HG03457 (cell line): ENCODE measurements at regions not wholly inside any gene's neighbourhood (a gene's known extent, or its start where the extent isn't known, plus 50 kb on each side); places are given as distances from the start of the nearest gene placed in this dataset.
"Not testable (repeated sequence)": the region's sequence is repeated elsewhere in the genome, so short reads cannot be mapped to it uniquely, and the experiment has no call there.

Experiments used
- ATAC-seq: cut with Tn5 transposase; IDR thresholded peaks from one replicate; pipeline ENCODE4 v1.9.1; 2021; ENCODE audit warnings: moderate number of reproducible peaks; ENCODE audit not compliant: unreplicated experiment

DNA sequence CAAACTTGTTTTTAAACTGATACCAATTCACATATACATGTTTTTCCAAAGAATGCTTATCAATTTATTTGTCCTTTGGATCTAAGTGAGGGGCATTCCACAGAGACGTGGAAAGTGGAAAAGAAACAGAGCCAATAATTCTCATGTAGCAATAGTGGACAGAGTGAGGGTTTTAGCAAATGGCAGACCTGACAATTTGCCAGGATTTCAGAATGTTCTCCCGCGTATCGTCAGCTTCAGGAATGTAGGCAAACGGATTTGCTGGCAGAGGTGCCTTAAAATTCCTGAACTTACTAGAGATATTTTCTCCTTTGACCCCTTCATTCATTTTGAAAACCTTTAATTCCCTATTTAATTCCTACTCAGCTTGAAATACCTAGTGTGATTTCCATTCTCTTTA lies 193.4 kb upstream of the CPHXL start:
- ATAC-seq: no peak

DNA sequence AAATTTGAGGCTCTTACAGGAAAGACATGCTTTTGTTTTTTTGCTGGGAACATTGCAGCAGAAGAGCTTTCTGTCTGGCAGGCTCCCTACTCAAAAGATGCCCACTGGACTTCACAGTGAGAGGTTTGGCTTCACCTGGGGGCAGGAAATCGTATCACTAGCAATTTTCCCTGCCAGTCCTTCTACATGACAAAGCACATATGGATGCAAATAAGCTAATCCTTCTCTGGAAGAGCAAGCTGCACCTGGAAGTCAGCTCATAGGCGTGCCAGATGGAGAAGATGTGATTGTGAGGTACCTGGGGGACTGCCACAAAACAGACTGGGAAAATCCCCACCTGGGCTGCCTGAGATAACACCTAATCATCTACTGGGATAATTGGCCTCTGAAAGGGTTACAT lies 195.0 kb upstream of the CPHXL start:
- ATAC-seq: no peak

GRCh38 chr16:75922250-75922649 lies 196.0 kb upstream of the CPHXL start:
- no peak for ATAC-seq

DNA sequence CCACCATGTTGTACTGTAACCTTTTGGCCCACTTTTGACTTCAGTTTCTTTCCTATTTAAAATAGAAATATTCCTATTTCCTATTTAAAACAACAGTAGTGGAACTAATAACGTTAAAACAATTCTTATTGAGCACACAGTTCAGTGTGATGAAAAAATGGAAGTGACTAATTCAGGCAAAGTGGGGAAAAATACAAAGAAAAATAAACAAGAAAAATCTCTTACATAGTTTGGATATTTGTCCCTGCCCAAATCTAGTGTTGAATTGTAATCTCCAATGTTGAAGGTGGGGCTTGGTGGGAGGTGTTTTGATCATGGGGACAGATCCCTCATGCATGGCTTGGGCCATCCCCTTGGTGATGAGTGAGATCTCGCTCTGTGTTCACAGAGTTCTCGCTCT lies 198.1 kb upstream of the CPHXL start:
- no peak for ATAC-seq

GRCh38 chr16:75927810-75928209 lies 201.5 kb upstream of the CPHXL start:
- ATAC-seq: no peak

GRCh38 chr16:75928295-75928694 lies 202.0 kb upstream of the CPHXL start:
- ATAC-seq: no peak

- no peak for ATAC-seq
Measured at GRCh38 chr16:75929046-75929445, 202.8 kb upstream of the CPHXL start.

- ATAC-seq: no peak
Measured at GRCh38 chr16:75931043-75931442, 204.8 kb upstream of the CPHXL start.

- ATAC-seq: no peak
Measured at GRCh38 chr16:75931970-75932369, 205.7 kb upstream of the CPHXL start.

DNA sequence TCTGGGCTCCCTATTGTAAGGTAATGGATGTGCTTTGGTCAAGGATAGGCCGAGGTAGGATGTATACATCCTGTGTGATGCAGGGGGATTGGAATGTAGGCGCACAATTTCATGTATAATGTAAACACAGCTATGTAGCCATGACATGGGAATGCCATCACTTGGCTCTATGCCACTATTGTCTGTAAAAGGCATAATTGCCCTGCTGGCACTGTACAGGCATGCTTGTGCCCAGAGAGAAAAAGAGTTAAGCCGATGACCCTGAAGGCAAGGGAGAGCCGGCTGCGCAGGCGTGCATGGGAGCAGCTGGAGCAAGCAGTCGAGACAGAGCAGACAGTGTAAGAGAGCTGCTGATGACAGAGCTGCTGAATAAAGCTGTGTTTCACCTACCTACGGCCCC lies 212.5 kb upstream of the CPHXL start:
- no peak for ATAC-seq

- no peak for ATAC-seq
Measured at GRCh38 chr16:75942351-75942750, 216.1 kb upstream of the CPHXL start.

- ATAC-seq: no peak
Measured at GRCh38 chr16:75942936-75943335, 216.6 kb upstream of the CPHXL start.

GRCh38 chr16:75943705-75944514 lies 217.6 kb upstream of the CPHXL start:
- no peak for ATAC-seq

- ATAC-seq: no peak
Measured at GRCh38 chr16:75945916-75946457, 219.7 kb upstream of the CPHXL start.

- ATAC-seq: no peak
Measured at GRCh38 chr16:75947626-75948239, 221.4 kb upstream of the CPHXL start.

DNA sequence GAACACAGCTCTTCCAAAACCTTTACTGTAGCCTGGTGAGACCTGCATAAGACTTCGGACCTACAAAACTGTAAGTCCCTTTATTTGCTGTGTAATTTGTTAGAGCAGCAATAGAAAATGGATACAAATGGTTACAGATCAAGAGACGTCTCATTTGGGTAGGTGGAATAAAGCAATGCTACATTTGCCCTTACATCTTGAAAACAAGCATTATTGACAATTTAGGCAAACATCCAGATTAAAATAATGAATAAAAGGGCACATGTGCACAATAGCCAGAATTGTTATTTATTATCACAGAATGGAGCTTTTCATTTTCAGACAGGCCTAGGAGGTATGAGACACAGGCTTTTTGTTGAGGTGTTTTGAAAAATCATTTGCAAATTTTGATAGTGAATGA lies 222.2 kb upstream of the CPHXL start:
- ATAC-seq: no peak

GRCh38 chr16:75948886-75949285 lies 222.6 kb upstream of the CPHXL start:
- ATAC-seq: no peak

GRCh38 chr16:75952124-75952523 lies 225.8 kb upstream of the CPHXL start:
- no peak for ATAC-seq

GRCh38 chr16:75957870-75958269 lies 231.6 kb upstream of the CPHXL start:
- ATAC-seq: no peak

DNA sequence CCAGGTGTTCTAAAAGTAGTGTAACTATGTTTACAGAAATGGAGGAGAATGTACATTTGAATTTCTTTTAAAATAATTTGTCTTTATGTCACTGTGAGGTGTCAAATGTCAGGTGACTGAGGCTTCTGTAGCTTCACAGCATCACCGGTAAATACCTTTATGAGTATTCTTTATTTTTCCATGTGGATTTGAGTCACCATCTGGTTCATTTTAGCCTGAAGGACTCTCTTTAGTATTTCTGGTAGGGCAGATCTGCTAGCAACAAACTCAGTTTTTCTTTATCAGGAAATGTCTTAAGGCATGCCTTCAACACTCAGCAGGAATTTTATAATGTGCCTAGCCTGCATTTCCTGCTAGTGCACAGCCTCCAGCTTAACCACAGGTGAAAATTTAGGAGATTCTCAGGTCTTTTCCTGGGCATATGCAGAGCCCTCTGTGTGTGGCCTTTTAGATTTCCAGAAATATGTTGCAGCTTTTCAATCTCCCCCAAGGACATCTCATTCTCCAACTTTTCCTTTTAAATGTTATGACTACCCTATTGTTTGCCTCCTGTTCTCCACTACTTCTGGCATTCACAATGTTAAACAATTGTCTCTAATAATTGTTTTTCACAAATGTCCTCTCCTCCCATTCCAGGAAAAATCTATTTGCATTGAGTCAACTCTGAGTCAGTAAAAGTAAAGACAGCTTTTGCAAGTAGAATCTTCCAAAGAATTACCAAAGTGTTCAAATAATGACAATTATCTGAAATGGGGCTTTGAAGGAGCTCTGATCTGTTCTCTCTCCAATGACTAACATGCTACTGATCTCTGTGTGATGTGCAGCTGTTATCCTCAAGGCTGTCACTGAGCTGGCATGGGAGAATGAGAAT lies 239.4 kb upstream of the CPHXL start:
- no peak for ATAC-seq

- ATAC-seq: not testable (repeated sequence)
Measured at GRCh38 chr16:75969120-75969519, 242.8 kb upstream of the CPHXL start.
